Fibroblast of mammary gland (primary cell): ENCODE measurements at regions not wholly inside any gene's neighbourhood (a gene's known extent, or its start where the extent isn't known, plus 50 kb on each side); places are given as distances from the start of the nearest gene placed in this dataset.

Experiments used
- DNase-seq: peaks from one replicate; pipeline ENCODE4 v3.0.0-alpha.2; 2010; ENCODE audit warnings: low read depth
- H3K4me3 ChIP-seq: 2 replicates; pipeline ENCODE4 v1.5.1; 2011; ENCODE audit warnings: low read depth, mild to moderate bottlenecking, low read length, moderate library complexity; ENCODE audit not compliant: control insufficient read depth
- CTCF ChIP-seq: conservative IDR thresholded peaks from 2 replicates; pipeline ENCODE4 v1.5.1; 2011; ENCODE audit warnings: low read depth, low read length, inconsistent platforms; ENCODE audit not compliant: control insufficient read depth, insufficient read depth

DNA sequence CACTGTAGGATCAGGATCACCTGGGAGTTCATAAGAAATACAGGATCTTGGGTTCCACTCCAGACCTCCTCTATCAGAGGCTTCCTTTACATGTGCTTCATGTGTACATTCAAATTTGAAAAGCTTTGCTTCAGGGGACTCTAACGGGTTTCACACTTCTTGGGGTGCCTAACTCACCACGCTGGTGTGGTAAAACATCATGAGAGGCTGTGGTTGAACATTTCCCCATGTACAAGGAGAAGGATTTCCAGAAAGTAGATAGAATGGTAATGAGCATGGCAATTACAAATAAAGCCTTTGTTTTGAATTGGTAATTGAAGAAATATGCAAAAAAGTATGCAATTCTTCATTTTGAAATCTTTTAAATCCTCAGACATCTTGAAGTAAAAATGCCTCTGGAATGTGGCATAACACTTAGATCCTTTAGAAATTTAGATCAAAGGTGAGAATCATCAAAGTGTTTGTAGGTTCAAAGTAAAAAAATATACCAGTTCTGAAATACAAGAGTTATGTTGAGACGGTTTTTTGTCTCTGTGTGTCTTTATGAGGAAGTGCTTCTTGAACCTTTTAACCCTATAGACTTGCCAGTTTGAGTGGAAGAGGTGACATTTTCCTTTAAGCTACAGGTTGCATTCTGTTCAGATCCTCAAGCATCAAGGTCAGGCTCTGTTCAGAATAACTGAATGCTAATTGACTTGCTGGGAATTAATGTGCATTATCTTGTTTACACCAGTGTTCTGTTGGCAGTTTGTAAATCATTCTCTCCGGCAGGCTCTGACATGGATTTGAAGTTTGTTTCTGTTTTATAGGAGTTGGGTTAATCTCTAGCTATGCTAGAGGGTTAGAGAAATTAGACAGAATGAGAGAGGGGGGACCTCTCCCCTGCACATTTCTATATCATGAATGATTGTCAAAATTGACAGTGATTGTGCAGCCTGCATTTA, 415.3 kb downstream of the MAN2A1 start:
- no peak overlapping the region for H3K4me3 ChIP-seq
- no peak for DNase-seq
- no peak for TF ChIP-seq CTCF

DNA sequence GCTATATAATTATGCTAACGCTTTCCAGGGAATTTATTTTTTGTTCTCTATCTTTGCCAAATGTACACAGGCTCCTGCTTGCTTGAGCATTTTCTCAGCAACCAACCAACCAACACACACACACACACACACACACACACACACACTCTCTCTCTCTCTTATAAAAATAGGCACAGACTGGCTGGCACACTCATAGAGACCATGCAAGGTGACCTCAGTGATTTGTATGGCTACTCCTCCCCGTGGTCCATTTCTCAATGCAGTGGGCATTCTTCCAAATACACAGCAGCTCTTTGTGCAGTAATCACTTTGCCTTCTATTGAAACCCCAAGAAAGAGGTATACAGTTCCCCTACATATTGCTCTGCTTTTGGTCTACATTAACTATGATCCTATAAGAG, 416.0 kb downstream of the MAN2A1 start:
- DNase-seq = peak; percentile 65
- H3K4me3 ChIP-seq = no peak overlapping the region

GRCh38 chr5:110106750-110107149, 417.0 kb downstream of the MAN2A1 start:
- no peak for TF ChIP-seq CTCF
- no peak overlapping the region for H3K4me3 ChIP-seq
- no peak for DNase-seq

More for the DNA sequence above, 416.0 kb downstream of the MAN2A1 start:
- TF ChIP-seq CTCF = no peak

DNA sequence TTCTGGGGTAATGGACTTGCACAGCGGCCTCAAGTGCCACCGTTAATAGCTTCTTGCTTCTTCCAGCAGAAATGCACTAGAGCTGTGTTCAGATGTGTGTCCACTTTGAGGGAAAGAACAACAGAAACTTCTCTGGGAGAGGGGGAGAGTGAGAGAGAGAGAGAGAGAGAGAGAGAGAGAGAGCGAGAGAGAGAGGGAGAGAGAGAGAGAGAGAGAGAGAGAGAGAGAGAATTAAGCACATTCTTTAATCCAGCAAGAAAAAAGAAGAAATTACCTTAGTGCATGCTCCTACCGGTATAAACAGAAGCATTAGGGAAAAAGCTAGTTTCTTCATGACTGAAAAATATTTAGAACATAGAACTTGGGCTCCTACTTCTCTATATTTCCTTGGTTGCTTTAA, 418.8 kb downstream of the MAN2A1 start:
- H3K4me3 ChIP-seq = no peak overlapping the region
- no peak for TF ChIP-seq CTCF
- DNase-seq = no peak

DNA sequence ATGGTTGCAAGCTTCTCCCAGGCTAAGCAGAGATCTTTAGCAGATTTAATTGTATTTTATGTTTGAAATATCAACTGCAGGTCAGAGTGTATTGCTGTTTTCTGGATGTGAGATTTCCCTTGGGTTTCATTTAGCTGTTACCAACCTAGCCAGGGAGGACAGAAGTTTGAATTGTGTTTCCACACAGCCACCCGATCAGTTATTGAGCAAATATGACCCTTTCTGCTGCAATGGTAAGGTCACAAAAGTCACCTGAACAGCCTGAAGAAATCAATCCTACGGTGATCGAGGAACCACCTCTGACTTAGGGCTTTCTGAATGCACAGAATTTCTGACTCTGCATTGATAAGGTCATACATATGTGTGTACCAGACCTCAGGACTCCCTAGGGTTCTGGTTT, 419.9 kb downstream of the MAN2A1 start:
- TF ChIP-seq CTCF = no peak
- H3K4me3 ChIP-seq = no peak overlapping the region
- no peak for DNase-seq

- DNase-seq = no peak
- H3K4me3 ChIP-seq = no peak overlapping the region
- no peak for TF ChIP-seq CTCF
Measured at GRCh38 chr5:110112348-110112747, 422.6 kb downstream of the MAN2A1 start.
